ENCODE measurements at regions not wholly inside any gene's neighbourhood (a gene's known extent, or its start where the extent isn't known, plus 50 kb on each side); places are given as distances from the start of the nearest gene placed in this dataset.
"Not testable (repeated sequence)": the region's sequence is repeated elsewhere in the genome, so short reads cannot be mapped to it uniquely, and the experiment has no call there.

GRCh38 chr15:59785981-59786380 lies 96.9 kb upstream of the BNIP2 start:
- DNase-seq (ENCODE audit: low spot score) = not testable (repeated sequence)

DNA sequence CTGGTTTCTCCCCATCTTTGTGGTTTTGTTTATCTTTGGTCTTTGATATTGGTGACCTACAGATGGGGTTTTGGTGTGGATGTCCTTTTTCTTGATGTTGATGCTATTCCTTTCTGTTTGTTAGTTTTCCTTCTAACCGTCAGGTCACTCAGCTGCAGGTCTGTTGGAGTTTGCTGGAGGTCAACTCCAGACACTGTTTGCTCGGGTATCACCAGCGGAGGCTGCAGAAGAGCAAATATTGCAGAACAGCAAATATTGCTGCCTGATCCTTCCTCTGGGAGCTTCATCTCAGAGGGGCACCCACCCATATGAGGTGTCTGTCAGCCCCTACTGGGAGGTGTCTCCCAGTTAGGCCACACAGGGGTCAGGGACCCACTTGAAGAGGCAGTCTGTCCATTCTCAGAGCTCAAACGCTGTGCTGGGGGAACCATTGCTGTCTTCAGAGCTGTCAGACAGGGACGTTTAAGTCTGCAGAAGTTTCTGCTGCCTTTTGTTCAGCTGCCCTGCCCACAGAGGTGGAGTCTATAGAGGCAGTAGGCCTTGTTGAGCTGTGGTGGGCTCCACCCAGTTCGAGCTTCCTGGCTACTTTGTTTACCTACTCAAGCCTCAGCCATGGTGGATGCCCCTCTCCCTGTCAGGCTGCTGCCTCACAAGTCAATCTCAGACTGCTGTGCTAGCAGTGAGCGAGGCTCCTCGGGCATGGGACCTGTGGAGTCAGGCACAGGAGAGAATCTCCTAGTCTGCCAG lies 94.8 kb upstream of the BNIP2 start:
- not testable (repeated sequence) for DNase-seq (ENCODE audit: low spot score)

GRCh38 chr15:59779110-59779509 lies 90.0 kb upstream of the BNIP2 start:
- DNase-seq (ENCODE audit: low spot score) = no peak

GRCh38 chr15:59764775-59765174 lies 75.7 kb upstream of the BNIP2 start:
- no peak for DNase-seq (ENCODE audit: low spot score)

- DNase-seq (ENCODE audit: low spot score) = no peak
Measured at GRCh38 chr15:59762558-59762957, 73.4 kb upstream of the BNIP2 start.

GRCh38 chr15:59760256-59760655 lies 71.1 kb upstream of the BNIP2 start:
- not testable (repeated sequence) for DNase-seq (ENCODE audit: low spot score)

DNA sequence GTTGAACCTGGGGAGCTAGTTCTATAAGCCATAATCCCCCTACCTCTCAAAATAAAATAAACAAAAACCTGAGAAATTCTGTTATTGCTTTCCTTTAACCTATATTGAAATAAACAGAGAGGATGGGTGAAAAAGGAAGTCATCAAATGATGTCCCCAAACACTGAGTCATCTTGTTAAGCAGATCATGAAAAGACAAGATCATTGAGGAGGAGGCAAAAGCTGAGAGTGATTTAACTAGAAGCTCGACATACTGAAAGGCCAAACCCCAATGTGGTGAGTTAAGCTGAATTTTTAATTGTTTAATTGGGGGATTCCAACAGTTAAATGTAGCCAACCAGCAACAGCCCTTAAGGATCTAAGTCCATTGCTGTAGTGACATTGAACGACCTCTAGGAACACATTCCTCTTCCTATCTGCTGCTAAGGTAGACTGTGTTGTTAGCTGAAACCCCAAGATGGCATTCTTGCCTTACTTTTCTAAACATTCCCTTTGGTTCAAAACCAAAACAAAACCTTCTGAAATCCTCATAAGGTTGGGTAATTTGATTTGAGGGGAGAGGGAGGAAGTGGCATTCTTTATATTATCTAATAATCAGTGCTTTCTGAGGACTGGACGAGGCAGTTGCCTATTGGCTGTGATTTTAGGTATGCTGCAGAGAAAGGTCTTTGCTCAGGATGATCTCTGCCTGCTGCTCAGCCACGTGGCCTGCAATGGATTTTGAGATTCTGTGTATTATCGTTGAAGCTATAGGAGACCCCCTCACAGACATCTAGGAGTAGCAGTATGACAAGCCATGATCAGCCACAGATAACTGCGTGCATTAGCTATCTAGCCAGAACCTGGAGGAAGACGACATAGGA lies 62.7 kb upstream of the BNIP2 start:
- DNase-seq (ENCODE audit: low spot score) = peak; percentile 2

- DNase-seq (ENCODE audit: low spot score) = no peak
Measured at GRCh38 chr15:59746777-59747176, 57.7 kb upstream of the BNIP2 start.

GRCh38 chr15:59741274-59741906 lies 52.3 kb upstream of the BNIP2 start:
- DNase-seq (ENCODE audit: low spot score) = peak; percentile 35

- DNase-seq (ENCODE audit: low spot score) = no peak
Measured at GRCh38 chr15:59739557-59740186, 50.6 kb upstream of the BNIP2 start.

Data from kidney tubule cell (primary cell).